ENCODE measurements at regions not wholly inside any gene's neighbourhood (a gene's known extent, or its start where the extent isn't known, plus 50 kb on each side); places are given as distances from the start of the nearest gene placed in this dataset.

DNA sequence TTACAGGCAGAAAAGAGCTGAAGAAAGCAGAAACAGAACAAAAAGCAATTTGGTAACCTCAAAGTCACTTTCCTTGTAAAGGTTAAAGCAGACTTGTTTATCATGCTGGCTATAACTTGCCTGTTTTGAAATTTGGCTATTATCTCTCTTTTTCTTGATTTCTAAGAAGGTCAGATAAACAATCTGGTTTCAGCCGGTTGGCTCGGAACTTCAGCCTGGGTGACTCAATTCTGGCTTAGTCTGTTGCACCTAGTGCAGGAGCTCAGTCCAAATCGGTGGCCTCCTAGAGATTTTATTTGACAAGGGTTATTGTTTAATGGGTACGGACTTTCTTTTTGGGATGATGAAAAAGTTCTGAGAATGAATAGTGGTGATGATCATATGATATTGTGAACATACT lies 367.1 kb upstream of the B3GAT1 start:
- Histone ChIP-seq H3K9me3 (no peaks in the 10 kb centered on the region), H3K4me1 (no peaks in the 10 kb centered on the region), H3K27me3 (no peaks in the 10 kb centered on the region), H3K36me3 (replicated peaks in 1 of 2; ENCODE audit: insufficient read depth in 1 of 2, low read depth in 2 of 2) (no peaks in the 10 kb centered on the region), H3K27ac (no peak overlapping the region), H3K4me3 (no peak overlapping the region)
- intact Hi-C loops (cut with DNase I), result no loop called here
- TF ChIP-seq POLR2A (IDR thresholded peaks at IDR 0.05), result no peak
- ATAC-seq, result no peak
- no peak for DNase-seq
- WGBS, 2 donors, result 37 to 41% methylated on average over 4 of the region's 4 CpGs

DNA sequence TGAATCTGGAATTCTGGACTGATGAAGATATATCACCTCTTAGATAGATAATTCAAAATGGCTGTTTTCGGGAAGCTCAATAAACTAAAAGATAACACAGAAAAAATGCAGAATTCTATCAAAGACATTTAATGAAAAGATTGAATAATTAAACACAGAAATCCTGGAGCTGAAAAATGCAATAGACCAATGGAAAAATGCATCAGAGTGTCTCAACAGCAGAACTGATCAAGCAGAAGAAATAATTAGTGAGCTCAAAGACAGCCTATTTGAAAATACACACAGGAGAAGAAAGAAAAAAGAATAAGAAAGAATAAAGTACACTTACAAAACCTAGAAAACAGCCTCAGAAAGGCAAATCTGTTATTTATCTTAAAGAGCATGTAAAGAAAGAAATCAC lies 356.4 kb upstream of the B3GAT1 start:
- DNase-seq (no peak), ATAC-seq (no peak)
- Histone ChIP-seq H3K9me3 (no peaks in the 10 kb centered on the region), H3K27me3 (no peaks in the 10 kb centered on the region), H3K27ac (no peak overlapping the region), H3K36me3 (replicated peaks in 1 of 2; ENCODE audit: insufficient read depth in 1 of 2, low read depth in 2 of 2) (no peaks in the 10 kb centered on the region), H3K4me1 (no peaks in the 10 kb centered on the region), H3K4me3 (no peak overlapping the region)
- TF ChIP-seq POLR2A (IDR thresholded peaks at IDR 0.05) (no peak), CTCF (IDR thresholded peaks at IDR 0.05) (no peak)
- 69 to 83% methylated on average over 1 of the region's 1 CpG for WGBS, 2 donors
- intact Hi-C loops (cut with DNase I), result no loop called here

DNA sequence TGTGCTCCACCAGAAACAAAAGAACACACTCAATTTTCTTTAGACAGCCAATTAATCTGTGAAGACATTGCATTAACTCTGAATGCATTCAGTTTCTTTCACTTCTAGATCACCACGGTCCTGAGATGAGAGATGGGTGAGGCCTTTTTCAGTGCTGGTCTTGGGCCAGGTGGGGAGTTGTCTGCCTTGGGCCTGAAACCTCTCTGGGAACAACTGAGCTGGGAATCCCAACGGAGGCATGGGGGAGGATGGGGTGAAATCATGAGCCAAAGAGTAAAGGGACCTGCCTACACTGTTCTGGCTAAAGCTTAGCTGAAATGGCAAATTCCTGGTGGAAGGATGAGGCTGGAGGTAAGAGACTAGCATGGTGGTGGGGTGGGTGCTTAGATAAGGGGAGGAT lies 353.5 kb upstream of the B3GAT1 start:
- DNase-seq (no peak), ATAC-seq (no peak)
- Histone ChIP-seq H3K4me3 (no peak overlapping the region), H3K27me3 (no peaks in the 10 kb centered on the region), H3K27ac (no peak overlapping the region), H3K4me1 (no peaks in the 10 kb centered on the region), H3K9me3 (no peaks in the 10 kb centered on the region), H3K36me3 (replicated peaks in 1 of 2; ENCODE audit: insufficient read depth in 1 of 2, low read depth in 2 of 2) (no peaks in the 10 kb centered on the region)
- WGBS, 2 donors, result 67 to 74% methylated on average over 2 of the region's 2 CpGs
- TF ChIP-seq POLR2A (IDR thresholded peaks at IDR 0.05) (no peak), CTCF (IDR thresholded peaks at IDR 0.05) (no peak)
- intact Hi-C loops (cut with DNase I), result no loop called here

DNA sequence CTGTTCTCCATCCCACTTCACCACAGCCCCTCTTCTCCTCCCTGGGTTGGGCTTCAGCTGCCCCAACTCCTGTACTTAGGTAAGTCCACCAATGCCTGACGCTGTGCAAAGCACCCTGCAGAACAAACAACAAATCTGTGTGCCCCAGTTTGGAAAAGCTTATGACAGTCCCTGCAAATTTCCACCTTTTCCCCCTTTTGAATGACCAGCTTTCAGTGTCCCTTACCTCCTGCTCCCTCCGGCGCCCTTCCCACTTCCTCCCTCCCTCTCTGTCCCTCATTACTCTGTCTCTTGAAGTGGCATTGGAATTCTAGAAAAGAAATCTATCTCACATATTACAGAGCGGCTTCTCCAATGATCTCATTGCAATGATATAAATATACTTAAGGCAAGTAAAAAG lies 352.9 kb upstream of the B3GAT1 start:
- 64 to 74% methylated on average over 4 of the region's 4 CpGs for WGBS, 2 donors
- intact Hi-C loops (cut with DNase I), result no loop called here
- TF ChIP-seq CTCF (IDR thresholded peaks at IDR 0.05) (no peak), POLR2A (IDR thresholded peaks at IDR 0.05) (no peak)
- ATAC-seq (no peak), DNase-seq (no peak)
- Histone ChIP-seq H3K27ac (no peak overlapping the region), H3K36me3 (replicated peaks in 1 of 2; ENCODE audit: insufficient read depth in 1 of 2, low read depth in 2 of 2) (no peaks in the 10 kb centered on the region), H3K27me3 (no peaks in the 10 kb centered on the region), H3K4me1 (no peaks in the 10 kb centered on the region), H3K4me3 (no peak overlapping the region), H3K9me3 (no peaks in the 10 kb centered on the region)

DNA sequence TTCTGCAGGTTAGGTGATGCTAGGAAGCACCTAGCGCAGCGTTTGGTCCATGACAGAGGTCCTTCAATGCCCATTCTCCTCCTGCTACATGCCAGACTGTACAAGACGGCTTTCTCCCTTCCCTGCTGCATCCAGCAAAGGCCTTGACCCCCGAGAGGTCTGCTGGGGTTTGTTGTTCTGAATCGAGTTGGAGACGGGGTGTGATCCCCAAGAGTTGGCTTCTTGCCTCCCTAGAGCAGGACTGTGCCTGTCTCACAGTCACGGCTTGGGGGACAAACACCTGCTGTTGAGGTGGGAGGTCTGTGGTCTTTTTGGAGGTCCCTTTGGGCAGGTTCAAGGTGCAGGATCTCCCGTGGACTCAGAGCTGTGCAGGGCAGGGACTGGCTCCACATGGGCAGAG lies 352.3 kb upstream of the B3GAT1 start:
- no peak overlapping the region for H3K4me3 ChIP-seq
- intact Hi-C loops (cut with DNase I), result no loop called here
- H3K4me1 ChIP-seq, result no peaks in the 10 kb centered on the region
- DNase-seq (no peak), ATAC-seq (no peak)
- H3K27ac ChIP-seq, result no peak overlapping the region
- 63 to 75% methylated on average over 5 to 8 of the region's 8 CpGs for WGBS, 2 donors
- H3K9me3 ChIP-seq, result no peaks in the 10 kb centered on the region
- H3K27me3 ChIP-seq, result no peaks in the 10 kb centered on the region
- TF ChIP-seq CTCF (IDR thresholded peaks at IDR 0.05) (no peak), POLR2A (IDR thresholded peaks at IDR 0.05) (no peak)
- H3K36me3 ChIP-seq (replicated peaks in 1 of 2; ENCODE audit: insufficient read depth in 1 of 2, low read depth in 2 of 2), result no peaks in the 10 kb centered on the region

All from body of pancreas (tissue), 4 donors.